ENCODE measurements at regions not wholly inside any gene's neighbourhood (a gene's known extent, or its start where the extent isn't known, plus 50 kb on each side); places are given as distances from the start of the nearest gene placed in this dataset.

DNA sequence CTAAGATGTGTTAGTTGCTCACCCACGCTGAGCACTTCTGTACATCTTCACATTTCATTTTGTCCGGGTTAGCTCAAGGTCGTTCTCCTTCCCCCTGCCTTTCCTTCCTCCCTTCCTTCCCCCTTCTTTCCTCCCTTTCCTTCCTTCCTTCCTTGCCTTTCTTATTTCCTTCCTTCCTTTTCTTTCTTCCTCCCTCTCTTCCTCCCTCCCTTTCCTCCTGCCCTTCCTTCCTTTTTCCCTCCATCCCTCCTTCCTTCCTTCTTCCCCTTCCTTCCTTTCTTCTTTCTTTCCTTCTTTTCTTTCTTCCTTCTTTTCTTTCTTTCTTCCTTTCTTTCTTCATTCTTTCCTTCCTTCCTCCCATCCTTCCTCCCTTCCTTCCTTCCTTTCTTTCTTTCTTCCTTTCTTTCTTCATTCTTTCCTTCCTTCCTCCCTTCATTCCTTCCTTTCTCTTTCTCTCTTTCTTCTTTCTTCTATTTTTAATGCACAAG, 129.8 kb downstream of the FAM174B start:
- Histone ChIP-seq H3K27me3 (no peaks in the 10 kb centered on the region), H3K4me3 (no peak overlapping the region), H2AFZ (no peak overlapping the region), H3K4me2 (no peak overlapping the region), H3K9me2 (replicated peaks; ENCODE audit: insufficient read depth) (no peaks in the 10 kb centered on the region), H4K20me1 (ENCODE audit: insufficient read depth, poor library complexity, severe bottlenecking) (no peaks in the 10 kb centered on the region), H3K79me2 (no peaks in the 10 kb centered on the region), H3K36me3 (replicated peaks; ENCODE audit: insufficient read depth, low read depth) (no peaks in the 10 kb centered on the region), H3K9me3 (ENCODE audit: low read depth) (no peaks in the 10 kb centered on the region), H3K27ac (no peak overlapping the region), H3K4me1 (ENCODE audit: insufficient read depth) (no peaks in the 10 kb centered on the region)
- 90% methylated on average over 3 of the region's 3 CpGs for WGBS (ENCODE audit: low lambda C conversion rate, missing lambda C conversion rate)
- TF ChIP-seq EZH2phosphoT487 (IDR thresholded peaks at IDR 0.05; ENCODE audit: low read depth, severe bottlenecking, unreplicated experiment) = no peak
- no peak for TF ChIP-seq CTCF (IDR thresholded peaks at IDR 0.05; ENCODE audit: poor library complexity)
- no peak for TF ChIP-seq EZH2 (IDR thresholded peaks at IDR 0.05; ENCODE audit: borderline replicate concordance)
- DNase-seq (ENCODE audit: low spot score) = no peak

GRCh38 chr15:92524874-92525565, 130.6 kb downstream of the FAM174B start:
- H3K4me1 ChIP-seq (ENCODE audit: insufficient read depth) = no peaks in the 10 kb centered on the region
- H3K4me2 ChIP-seq = no peak overlapping the region
- H3K9me2 ChIP-seq (replicated peaks; ENCODE audit: insufficient read depth) = no peaks in the 10 kb centered on the region
- no peaks in the 10 kb centered on the region for H3K27me3 ChIP-seq
- DNase-seq (ENCODE audit: low spot score) = no peak
- no peaks in the 10 kb centered on the region for H3K9me3 ChIP-seq (ENCODE audit: low read depth)
- H2AFZ ChIP-seq = no peak overlapping the region
- H3K79me2 ChIP-seq = no peaks in the 10 kb centered on the region
- no peak overlapping the region for H3K27ac ChIP-seq
- no peak for TF ChIP-seq CTCF (IDR thresholded peaks at IDR 0.05; ENCODE audit: poor library complexity)
- no peak for TF ChIP-seq EZH2phosphoT487 (IDR thresholded peaks at IDR 0.05; ENCODE audit: low read depth, severe bottlenecking, unreplicated experiment)
- no peak for TF ChIP-seq EZH2 (IDR thresholded peaks at IDR 0.05; ENCODE audit: borderline replicate concordance)
- WGBS (ENCODE audit: low lambda C conversion rate, missing lambda C conversion rate) = 83% methylated on average over 7 of the region's 7 CpGs
- no peak overlapping the region for H3K4me3 ChIP-seq
- no peaks in the 10 kb centered on the region for H4K20me1 ChIP-seq (ENCODE audit: insufficient read depth, poor library complexity, severe bottlenecking)
- no peaks in the 10 kb centered on the region for H3K36me3 ChIP-seq (replicated peaks; ENCODE audit: insufficient read depth, low read depth)

DNA sequence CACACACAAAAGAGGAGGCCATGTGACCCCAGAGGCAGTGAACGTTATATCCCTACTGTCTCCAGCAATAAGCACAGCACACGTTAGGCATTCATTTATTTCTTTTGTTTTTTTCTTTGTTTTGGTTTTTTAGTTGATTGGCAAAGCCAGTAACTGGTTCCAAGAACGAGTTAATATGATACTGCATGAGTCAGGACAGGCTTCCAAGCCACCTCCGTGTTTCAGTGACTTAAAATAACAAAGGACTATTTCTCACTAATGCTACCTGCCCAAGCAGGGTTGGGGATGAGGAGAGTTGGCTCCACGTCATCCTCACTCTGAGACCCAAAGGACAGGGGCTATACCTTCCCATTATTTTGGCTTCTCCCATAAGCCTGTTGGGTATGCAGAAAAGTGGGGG, 130.5 kb downstream of the ST8SIA2 start:
- no peaks in the 10 kb centered on the region for H3K4me1 ChIP-seq (ENCODE audit: insufficient read depth)
- H2AFZ ChIP-seq = no peak overlapping the region
- H4K20me1 ChIP-seq (ENCODE audit: insufficient read depth, poor library complexity, severe bottlenecking) = no peaks in the 10 kb centered on the region
- no peak overlapping the region for H3K27ac ChIP-seq
- DNase-seq (ENCODE audit: low spot score) = no peak
- H3K27me3 ChIP-seq = no peaks in the 10 kb centered on the region
- 73% methylated on average over 5 of the region's 5 CpGs for WGBS (ENCODE audit: low lambda C conversion rate, missing lambda C conversion rate)
- no peak overlapping the region for H3K4me3 ChIP-seq
- no peaks in the 10 kb centered on the region for H3K9me3 ChIP-seq (ENCODE audit: low read depth)
- no peaks in the 10 kb centered on the region for H3K36me3 ChIP-seq (replicated peaks; ENCODE audit: insufficient read depth, low read depth)
- TF ChIP-seq EZH2 (IDR thresholded peaks at IDR 0.05; ENCODE audit: borderline replicate concordance) (no peak), CTCF (IDR thresholded peaks at IDR 0.05; ENCODE audit: poor library complexity) (no peak), EZH2phosphoT487 (IDR thresholded peaks at IDR 0.05; ENCODE audit: low read depth, severe bottlenecking, unreplicated experiment) (no peak)
- H3K9me2 ChIP-seq (replicated peaks; ENCODE audit: insufficient read depth) = no peaks in the 10 kb centered on the region
- no peak overlapping the region for H3K4me2 ChIP-seq
- no peaks in the 10 kb centered on the region for H3K79me2 ChIP-seq
